ENCODE measurements at regions not wholly inside any gene's neighbourhood (a gene's known extent, or its start where the extent isn't known, plus 50 kb on each side); places are given as distances from the start of the nearest gene placed in this dataset.

GRCh38 chr4:170242471-170242870 is 152.7 kb upstream of the AADAT start:
- H3K4me3 ChIP-seq = no peak overlapping the region
- H3K36me3 ChIP-seq (ENCODE audit: control insufficient read depth, insufficient read depth, low read length) = no peaks in the 10 kb centered on the region
- no peaks in the 10 kb centered on the region for H3K79me2 ChIP-seq (ENCODE audit: control insufficient read depth, insufficient read depth, low read length)
- H2AFZ ChIP-seq (ENCODE audit: low read depth, low read length) = no peak overlapping the region
- no peak overlapping the region for H3K27ac ChIP-seq (ENCODE audit: extremely low read depth, low read depth, low read length)
- no peaks in the 10 kb centered on the region for H3K4me1 ChIP-seq (replicated peaks in 1 of 2; ENCODE audit: control insufficient read depth in 2 of 2, insufficient read depth in 2 of 2, low read length in 2 of 2)
- DNase-seq (ENCODE audit: extremely low read depth in 1 of 4, low spot score in 3 of 4) (no peak), FAIRE-seq (no peak), ATAC-seq (no peak)
- CTCF ChIA-PET (ENCODE audit: low intra/inter-chr PET ratio) = no interaction called here
- in situ Hi-C loops (cut with MboI) (no loop called here), intact Hi-C loops (cut with micrococcal nuclease) (no loop called here)
- no TSS peak for BruUV-seq (replicated peaks)
- H3K27me3 ChIP-seq (ENCODE audit: control insufficient read depth in 2 of 2, insufficient read depth in 2 of 2, low read length in 2 of 2) = no peaks in the 10 kb centered on the region
- no peak for TF ChIP-seq HNRNPK (IDR thresholded peaks at IDR 0.05; ENCODE audit: low read depth, low read length, poor library complexity, severe bottlenecking)
- TF ChIP-seq ZNF263 (CRISPR knock-in tag; IDR thresholded peaks at IDR 0.05; ENCODE audit: borderline replicate concordance) = no peak
- TF ChIP-seq RBBP5 (IDR thresholded peaks at IDR 0.05; ENCODE audit: borderline replicate concordance, insufficient read depth, low read length, poor library complexity, severe bottlenecking) = no peak
- TF ChIP-seq NCOA6 (IDR thresholded peaks at IDR 0.05) = no peak
- TF ChIP-seq HSF4 (CRISPR knock-in tag; IDR thresholded peaks at IDR 0.05; ENCODE audit: borderline replicate concordance) = no peak
- no peak for TF ChIP-seq ZBTB9 (CRISPR knock-in tag; IDR thresholded peaks at IDR 0.05)
- no peak for TF ChIP-seq ETV1 (tag; conservative IDR thresholded peaks at IDR 0.05; ENCODE audit: low read depth)
- no peak overlapping the region for H3K9ac ChIP-seq (ENCODE audit: insufficient read depth in 1 of 2, low read depth in 2 of 2, low read length in 2 of 2)
- H4K20me1 ChIP-seq (replicated peaks; ENCODE audit: control insufficient read depth, insufficient read depth, low read length) = no peaks in the 10 kb centered on the region
- POLR2A ChIA-PET = no interaction called here
- no peak overlapping the region for H3K4me2 ChIP-seq (ENCODE audit: insufficient read depth, low read length)
- H3K9me3 ChIP-seq (replicated peaks; ENCODE audit: control insufficient read depth, insufficient read depth, low read depth, low read length) = 0 out of 2 replicates have a peak, but pooled peaks cover 2% of the 10 kb centered on the region
- no peaks in the 10 kb centered on the region for H3K9me1 ChIP-seq (ENCODE audit: control insufficient read depth, insufficient read depth, low read length)

All from K562 (cell line).